ENCODE measurements at regions not wholly inside any gene's neighbourhood (a gene's known extent, or its start where the extent isn't known, plus 50 kb on each side); places are given as distances from the start of the nearest gene placed in this dataset. TPM values are rescaled to one million over a fixed set of nuclear protein-coding genes. Genes with fewer than 3 reads are reported as not detected.
A peak's percentile ranks its signal among the peaks of the same experiment; 100 is the strongest.

- no peak for TF ChIP-seq CTCF (IDR thresholded peaks at IDR 0.05; ENCODE audit: insufficient read depth, low read depth, low read length)
Measured at GRCh38 chr20:43244647-43245046, 54.9 kb upstream of the PTPRT start.

DNA sequence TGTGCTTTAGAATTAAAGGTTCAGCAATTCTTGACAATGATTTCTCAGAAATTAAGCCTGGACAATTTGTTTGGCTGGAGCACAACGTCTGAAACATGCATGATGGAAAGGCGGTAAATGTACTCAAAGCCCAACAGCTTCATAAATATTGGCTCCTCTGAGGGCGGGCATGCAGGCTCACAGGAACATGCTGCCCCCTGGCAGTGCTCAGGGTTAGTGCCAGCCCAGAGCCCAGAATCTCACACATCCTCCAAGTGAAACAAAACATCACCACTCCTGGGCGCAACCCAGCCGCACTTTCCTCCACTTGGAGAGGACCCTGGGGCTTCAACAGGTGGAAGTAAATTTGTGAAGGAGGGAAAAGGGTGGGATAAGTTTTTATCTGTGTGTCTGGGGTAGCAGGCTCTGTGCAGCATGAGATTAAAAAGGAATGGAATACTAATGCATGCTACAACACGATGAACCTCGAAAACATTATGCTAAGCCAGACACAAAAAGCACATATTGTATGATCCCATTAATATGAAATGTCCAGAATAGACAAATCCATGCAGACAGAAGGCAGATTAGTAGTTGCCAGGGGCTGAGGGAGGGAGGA lies 54.1 kb upstream of the PTPRT start:
- POLR2A ChIA-PET = no interaction called here
- DNase-seq (ENCODE audit: low read depth) = no peak
- peak; percentile 17; the same call in 1 of the 2 replicates for TF ChIP-seq CTCF (IDR thresholded peaks at IDR 0.05; ENCODE audit: insufficient read depth, low read depth, low read length)

More at GRCh38 chr20:43244647-43245046, 54.9 kb upstream of the PTPRT start:
- Histone ChIP-seq H3K27me3 (ENCODE audit: control insufficient read depth, insufficient read depth, low read length) (no peaks in the 10 kb centered on the region), H3K36me3 (ENCODE audit: control insufficient read depth, insufficient read depth, low read length) (no peaks in the 10 kb centered on the region), H3K4me3 (ENCODE audit: low read depth, low read length) (no peak overlapping the region)
- ChIA-PET CTCF (no interaction called here), POLR2A (no interaction called here)
- no peak for DNase-seq (ENCODE audit: low read depth)

GRCh38 chr20:43241057-43241702 lies 51.5 kb upstream of the PTPRT start:
- no peak for TF ChIP-seq CTCF (IDR thresholded peaks at IDR 0.05; ENCODE audit: insufficient read depth, low read depth, low read length)
- ChIA-PET POLR2A (no interaction called here), CTCF (interaction anchor here (0.9 kb wide), 1 partner anchor 168 kb away, joined by 3 read pairs; no protein-coding TSS in a partner anchor)
- Histone ChIP-seq H3K36me3 (ENCODE audit: control insufficient read depth, insufficient read depth, low read length) (no peaks in the 10 kb centered on the region), H3K4me3 (ENCODE audit: low read depth, low read length) (no peak overlapping the region), H3K27me3 (ENCODE audit: control insufficient read depth, insufficient read depth, low read length) (no peaks in the 10 kb centered on the region)
- DNase-seq (ENCODE audit: low read depth) = no peak

More for the DNA sequence above, 54.1 kb upstream of the PTPRT start:
- Histone ChIP-seq H3K36me3 (ENCODE audit: control insufficient read depth, insufficient read depth, low read length) (no peaks in the 10 kb centered on the region), H3K27me3 (ENCODE audit: control insufficient read depth, insufficient read depth, low read length) (no peaks in the 10 kb centered on the region), H3K4me3 (ENCODE audit: low read depth, low read length) (no peak overlapping the region)
- CTCF ChIA-PET = no interaction called here

Small RNA genes lying in the stretch of these regions (small RNA-seq; reads per million reads assigned to genes)
- gene RF00426 (ENCODE audit: insufficient read length, low read depth, low replicate concordance) = not detected
